SK-N-MC (cell line): ENCODE measurements at regions not wholly inside any gene's neighbourhood (a gene's known extent, or its start where the extent isn't known, plus 50 kb on each side); places are given as distances from the start of the nearest gene placed in this dataset.

ENCODE experiments used
- DNase-seq: peaks from one replicate; pipeline ENCODE4 v3.0.0-alpha.2; 2011; ENCODE audit warnings: low read depth, low spot score
- H3K27ac ChIP-seq: fragments of 200-600 bp; sonication (generic); 2 replicates; pipeline ENCODE4 v1.5.1; 2016; ENCODE audit warnings: mixed run types
- H3K36me3 ChIP-seq: fragments of 200-600 bp; sonication (generic); 2 replicates; pipeline ENCODE4 v1.6.1; 2017; ENCODE audit warnings: antibody characterized with exemption, low read length, mixed read lengths; ENCODE audit not compliant: insufficient read depth
- H3K4me3 ChIP-seq: fragments of 200-600 bp; sonication (generic); 2 replicates; pipeline ENCODE4 v1.5.1; 2016
- H3K9ac ChIP-seq: fragments of 200-600 bp; sonication (generic); 2 replicates; pipeline ENCODE4 v1.8.0; 2017; ENCODE audit warnings: mixed run types, mixed read lengths; ENCODE audit not compliant: insufficient read length
- H3K9me3 ChIP-seq: fragments of 200-600 bp; sonication (generic); 2 replicates; pipeline ENCODE4 v1.6.1; 2017; ENCODE audit warnings: low read depth, mild to moderate bottlenecking, antibody characterized with exemption, low read length, moderate library complexity, mixed read lengths
- EZH2 ChIP-seq: fragments of 200-600 bp; sonication (generic); IDR thresholded peaks from one replicate; pipeline ENCODE4 v1.6.1; 2017; ENCODE audit warnings: antibody characterized with exemption
- FOXP2 ChIP-seq: optimal IDR thresholded peaks from 2 replicates; pipeline ENCODE3; 2011; ENCODE audit warnings: mild to moderate bottlenecking, moderate library complexity; ENCODE audit not compliant: insufficient read depth; ENCODE audit errors: extremely low read length, control extremely low read depth
- POLR2AphosphoS5 ChIP-seq: IDR thresholded peaks from 2 replicates; pipeline ENCODE4 v1.6.1; 2012; ENCODE audit warnings: mild to moderate bottlenecking, low read depth, low read length, borderline replicate concordance

GRCh38 chr18:70506511-70506910, 217.7 kb downstream of the SOCS6 start:
- no peak for DNase-seq
- no peak overlapping the region for H3K4me3 ChIP-seq
- H3K9me3 ChIP-seq = no peaks in the 10 kb centered on the region
- no peaks in the 10 kb centered on the region for H3K36me3 ChIP-seq
- H3K27ac ChIP-seq = no peak overlapping the region
- H3K9ac ChIP-seq = no peak overlapping the region
- TF ChIP-seq EZH2 = no peak
- no peak for TF ChIP-seq POLR2AphosphoS5
- TF ChIP-seq FOXP2 = no peak

GRCh38 chr18:70503060-70503459, 214.2 kb downstream of the SOCS6 start:
- no peaks in the 10 kb centered on the region for H3K36me3 ChIP-seq
- TF ChIP-seq FOXP2 (no peak), EZH2 (no peak), POLR2AphosphoS5 (no peak)
- no peak overlapping the region for H3K9ac ChIP-seq
- no peak overlapping the region for H3K4me3 ChIP-seq
- H3K27ac ChIP-seq = no peak overlapping the region
- no peaks in the 10 kb centered on the region for H3K9me3 ChIP-seq
- DNase-seq = no peak

GRCh38 chr18:70501358-70501757, 212.5 kb downstream of the SOCS6 start:
- no peaks in the 10 kb centered on the region for H3K9me3 ChIP-seq
- H3K9ac ChIP-seq = no peak overlapping the region
- no peaks in the 10 kb centered on the region for H3K36me3 ChIP-seq
- no peak for TF ChIP-seq POLR2AphosphoS5
- no peak for TF ChIP-seq EZH2
- TF ChIP-seq FOXP2 = no peak
- no peak overlapping the region for H3K4me3 ChIP-seq
- no peak for DNase-seq
- H3K27ac ChIP-seq = no peak overlapping the region

GRCh38 chr18:70500748-70501147, 211.9 kb downstream of the SOCS6 start:
- Histone ChIP-seq H3K9me3 (no peaks in the 10 kb centered on the region), H3K4me3 (no peak overlapping the region), H3K9ac (no peak overlapping the region), H3K36me3 (no peaks in the 10 kb centered on the region), H3K27ac (no peak overlapping the region)
- TF ChIP-seq EZH2 (no peak), POLR2AphosphoS5 (no peak), FOXP2 (no peak)
- no peak for DNase-seq

- no peaks in the 10 kb centered on the region for H3K9me3 ChIP-seq
- TF ChIP-seq POLR2AphosphoS5 (peak; percentile 46; the same call in 1 of the 2 replicates), EZH2 (no peak), FOXP2 (no peak)
- no peak overlapping the region for H3K4me3 ChIP-seq
- H3K27ac ChIP-seq = no peak overlapping the region
- no peaks in the 10 kb centered on the region for H3K36me3 ChIP-seq
- DNase-seq = no peak
- H3K9ac ChIP-seq = no peak overlapping the region
Measured at GRCh38 chr18:70499218-70499691, 210.4 kb downstream of the SOCS6 start.

- Histone ChIP-seq H3K9me3 (no peaks in the 10 kb centered on the region), H3K4me3 (no peak overlapping the region), H3K9ac (no peak overlapping the region), H3K36me3 (no peaks in the 10 kb centered on the region), H3K27ac (no peak overlapping the region)
- no peak for DNase-seq
- TF ChIP-seq EZH2 (no peak), POLR2AphosphoS5 (no peak), FOXP2 (no peak)
Measured at GRCh38 chr18:70496353-70497294, 207.8 kb downstream of the SOCS6 start.

GRCh38 chr18:70494524-70494923, 205.7 kb downstream of the SOCS6 start:
- Histone ChIP-seq H3K36me3 (no peaks in the 10 kb centered on the region), H3K27ac (no peak overlapping the region), H3K4me3 (no peak overlapping the region), H3K9ac (no peak overlapping the region), H3K9me3 (no peaks in the 10 kb centered on the region)
- no peak for TF ChIP-seq EZH2
- TF ChIP-seq POLR2AphosphoS5 = no peak
- no peak for TF ChIP-seq FOXP2
- no peak for DNase-seq

GRCh38 chr18:70493461-70493860, 204.6 kb downstream of the SOCS6 start:
- H3K9me3 ChIP-seq = no peaks in the 10 kb centered on the region

More at GRCh38 chr18:70493461-70493860, 204.6 kb downstream of the SOCS6 start:
- no peak overlapping the region for H3K27ac ChIP-seq
- TF ChIP-seq POLR2AphosphoS5 = no peak
- TF ChIP-seq FOXP2 = no peak
- no peaks in the 10 kb centered on the region for H3K36me3 ChIP-seq
- no peak for DNase-seq
- no peak overlapping the region for H3K4me3 ChIP-seq
- no peak overlapping the region for H3K9ac ChIP-seq
